HG02970 (cell line): ENCODE measurements at regions not wholly inside any gene's neighbourhood (a gene's known extent, or its start where the extent isn't known, plus 50 kb on each side); places are given as distances from the start of the nearest gene placed in this dataset.

ENCODE experiments used
- ATAC-seq: cut with Tn5 transposase; IDR thresholded peaks from one replicate; pipeline ENCODE4 v1.9.1; 2021; ENCODE audit warnings: mild to moderate bottlenecking, moderate library complexity, moderate number of reproducible peaks; ENCODE audit not compliant: unreplicated experiment, low FRiP score

- ATAC-seq: no peak
Observed at GRCh38 chr18:55651236-55651635, 63.2 kb upstream of the TCF4 start.

DNA sequence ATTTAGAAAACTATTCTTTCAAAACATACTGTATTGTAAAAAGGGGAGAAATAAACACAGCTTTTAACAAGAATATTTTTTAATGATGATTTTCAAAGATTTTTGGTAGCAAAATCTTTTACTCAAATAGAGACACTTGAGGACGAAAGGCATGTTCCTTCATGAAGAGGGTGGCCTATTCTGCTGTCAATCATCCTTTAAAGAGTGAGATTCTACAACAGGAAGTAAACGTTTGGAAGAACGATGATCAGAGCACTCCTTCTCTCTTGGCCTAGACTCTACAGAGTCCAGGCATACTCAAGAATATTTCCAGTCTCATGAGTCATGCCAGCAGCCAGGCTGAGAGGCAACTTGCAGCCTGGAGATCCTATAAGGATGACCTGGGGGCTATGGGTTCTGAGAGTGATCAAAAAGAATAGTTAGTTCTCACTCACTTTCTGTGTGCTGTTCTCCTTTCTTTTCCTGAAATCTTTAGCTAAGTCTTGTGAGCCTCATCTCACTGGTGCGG is 62.4 kb upstream of the TCF4 start:
- ATAC-seq: no peak

DNA sequence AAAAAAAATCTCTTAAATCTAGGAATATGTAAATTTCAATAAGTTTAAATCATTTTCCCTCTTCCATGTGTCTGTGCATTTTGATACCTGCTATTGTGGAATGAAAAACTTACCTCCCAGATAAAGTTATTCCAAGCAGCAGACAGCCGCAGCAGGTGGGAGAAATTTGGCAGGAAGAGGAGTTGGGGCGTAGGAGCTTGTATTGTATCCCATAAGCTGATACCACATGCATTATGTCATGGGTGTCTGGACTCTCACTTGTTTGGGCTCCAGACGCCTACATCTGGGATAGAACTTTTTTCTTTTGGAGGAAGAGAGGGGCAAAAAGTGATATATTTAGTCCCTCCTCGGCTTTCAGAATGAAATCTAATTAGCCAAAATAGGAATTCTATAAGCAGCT is 59.3 kb upstream of the TCF4 start:
- ATAC-seq: no peak

- no peak for ATAC-seq
Observed at GRCh38 chr18:55642191-55642590, 54.2 kb upstream of the TCF4 start.

DNA sequence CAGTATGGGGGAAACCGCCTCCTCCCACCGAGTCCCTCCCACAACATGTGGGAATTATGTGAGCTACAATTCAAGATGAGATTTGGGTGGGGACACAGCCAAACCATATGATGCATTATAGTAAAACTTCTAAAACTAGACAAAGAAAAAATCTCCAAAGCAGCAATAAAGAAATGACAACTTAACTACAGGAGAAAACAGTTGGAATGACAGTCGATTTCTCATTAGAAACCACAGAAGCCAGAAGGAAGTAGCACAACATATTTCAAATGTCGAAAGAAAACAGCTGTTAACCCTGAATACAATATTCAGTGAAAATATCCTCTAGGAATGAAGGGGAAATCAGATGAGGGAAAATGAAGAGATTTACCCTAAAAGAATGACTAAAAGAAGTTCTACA is 53.5 kb upstream of the TCF4 start:
- ATAC-seq: no peak
